Adrenal gland (tissue), 5 donors: ENCODE measurements at regions not wholly inside any gene's neighbourhood (a gene's known extent, or its start where the extent isn't known, plus 50 kb on each side); places are given as distances from the start of the nearest gene placed in this dataset.

Experiments
- POLR2A ChIP-seq, 2 donors: fragments of 450-650 bp; IDR thresholded peaks; one replicate each; pipeline ENCODE4 v1.6.1; 2017; ENCODE audit warnings: antibody characterized with exemption in 2 of 2, mild to moderate bottlenecking in 2 of 2, moderate library complexity in 1 of 2
- TF ChIP-seq, protein P1 (sequence below), 6 experiments: fragments of 450-650 bp in 4 of 6; fragments of 200-600 bp in 2 of 6; sonication (generic) in 1 of 6; IDR thresholded peaks; 1 replicate in 5 of 6; 2 replicates in 1 of 6; pipeline versions ENCODE4 v1.5.1 to v1.8.0; 2016 to 2021; ENCODE audit warnings: antibody characterized with exemption in 6 of 6, mild to moderate bottlenecking in 2 of 6, moderate library complexity in 1 of 6
- donor health status: DM: no; HTN: no; CAD: no.

DNA sequence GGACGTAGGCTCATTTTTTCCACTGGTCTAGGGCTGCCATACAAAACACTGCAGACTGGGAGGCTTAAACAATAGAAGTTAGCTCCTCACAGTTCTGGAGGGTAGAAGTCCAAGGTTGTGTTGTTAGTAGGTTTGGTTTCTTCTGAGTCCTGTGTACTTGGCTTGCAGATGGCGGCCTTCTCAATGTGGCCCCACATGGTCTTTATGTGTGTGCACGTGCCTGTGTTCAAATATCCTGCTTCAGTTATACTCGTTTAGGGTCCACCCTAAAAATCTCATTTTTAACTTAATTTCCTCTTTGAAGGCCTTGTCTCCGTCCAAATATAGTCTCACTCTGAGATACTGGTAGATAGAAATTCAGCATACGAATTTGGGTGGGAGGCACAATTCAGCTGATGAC lies 542.4 kb downstream of the HAPSTR1 start:
- TF ChIP-seq, protein P1, sequence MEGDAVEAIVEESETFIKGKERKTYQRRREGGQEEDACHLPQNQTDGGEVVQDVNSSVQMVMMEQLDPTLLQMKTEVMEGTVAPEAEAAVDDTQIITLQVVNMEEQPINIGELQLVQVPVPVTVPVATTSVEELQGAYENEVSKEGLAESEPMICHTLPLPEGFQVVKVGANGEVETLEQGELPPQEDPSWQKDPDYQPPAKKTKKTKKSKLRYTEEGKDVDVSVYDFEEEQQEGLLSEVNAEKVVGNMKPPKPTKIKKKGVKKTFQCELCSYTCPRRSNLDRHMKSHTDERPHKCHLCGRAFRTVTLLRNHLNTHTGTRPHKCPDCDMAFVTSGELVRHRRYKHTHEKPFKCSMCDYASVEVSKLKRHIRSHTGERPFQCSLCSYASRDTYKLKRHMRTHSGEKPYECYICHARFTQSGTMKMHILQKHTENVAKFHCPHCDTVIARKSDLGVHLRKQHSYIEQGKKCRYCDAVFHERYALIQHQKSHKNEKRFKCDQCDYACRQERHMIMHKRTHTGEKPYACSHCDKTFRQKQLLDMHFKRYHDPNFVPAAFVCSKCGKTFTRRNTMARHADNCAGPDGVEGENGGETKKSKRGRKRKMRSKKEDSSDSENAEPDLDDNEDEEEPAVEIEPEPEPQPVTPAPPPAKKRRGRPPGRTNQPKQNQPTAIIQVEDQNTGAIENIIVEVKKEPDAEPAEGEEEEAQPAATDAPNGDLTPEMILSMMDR (IDR thresholded peaks at IDR 0.05), result no peak
- no peak for TF ChIP-seq POLR2A (IDR thresholded peaks at IDR 0.05)
